ENCODE measurements at regions not wholly inside any gene's neighbourhood (a gene's known extent, or its start where the extent isn't known, plus 50 kb on each side); places are given as distances from the start of the nearest gene placed in this dataset.
"Not testable (repeated sequence)": the region's sequence is repeated elsewhere in the genome, so short reads cannot be mapped to it uniquely, and the experiment has no call there.

GRCh38 chrX:117610049-117610448 is 506.6 kb downstream of the KLHL13 start:
- Histone ChIP-seq H3K9me2 (replicated peaks; ENCODE audit: insufficient read depth, low read length) (no peaks in the 10 kb centered on the region), H3K4me2 (ENCODE audit: low read depth, low read length) (no peak overlapping the region), H3K9me3 (replicated peaks; ENCODE audit: insufficient read depth, low read length) (no peaks in the 10 kb centered on the region), H3K79me2 (ENCODE audit: low read length) (no peaks in the 10 kb centered on the region), H4K20me1 (ENCODE audit: insufficient read depth, low read length) (no peaks in the 10 kb centered on the region), H3F3A (ENCODE audit: insufficient read depth, low read length) (no peaks in the 10 kb centered on the region), H3K4me1 (ENCODE audit: low read length) (no peaks in the 10 kb centered on the region), H3K36me3 (replicated peaks; ENCODE audit: insufficient read depth, low read length) (no peaks in the 10 kb centered on the region), H3K9ac (ENCODE audit: low read length) (no peak overlapping the region), H3K27ac (ENCODE audit: low read length) (no peak overlapping the region), H3K4me3 (ENCODE audit: low read length) (no peak overlapping the region), H3K27me3 (replicated peaks; ENCODE audit: insufficient read depth, low read length) (no peaks in the 10 kb centered on the region), H2AFZ (ENCODE audit: low read length) (no peak overlapping the region)
- no peak for DNase-seq
- TF ChIP-seq EZH2 (optimal IDR thresholded peaks at IDR 0.05; ENCODE audit: low read depth, low read length) = no peak
- TF ChIP-seq EZH2phosphoT487 (IDR thresholded peaks at IDR 0.05; ENCODE audit: low read length) = no peak
- no peak for TF ChIP-seq CTCF (IDR thresholded peaks at IDR 0.05; ENCODE audit: low read length)

- H3K79me2 ChIP-seq (ENCODE audit: low read length) = no peaks in the 10 kb centered on the region
- H3K27ac ChIP-seq (ENCODE audit: low read length) = no peak overlapping the region
- H3K9me3 ChIP-seq (replicated peaks; ENCODE audit: insufficient read depth, low read length) = no peaks in the 10 kb centered on the region
- H3K27me3 ChIP-seq (replicated peaks; ENCODE audit: insufficient read depth, low read length) = no peaks in the 10 kb centered on the region
- H3K4me3 ChIP-seq (ENCODE audit: low read length) = no peak overlapping the region
- H3K4me1 ChIP-seq (ENCODE audit: low read length) = no peaks in the 10 kb centered on the region
- no peak overlapping the region for H3K4me2 ChIP-seq (ENCODE audit: low read depth, low read length)
- H4K20me1 ChIP-seq (ENCODE audit: insufficient read depth, low read length) = no peaks in the 10 kb centered on the region
- TF ChIP-seq EZH2 (optimal IDR thresholded peaks at IDR 0.05; ENCODE audit: low read depth, low read length) = no peak
- no peak for TF ChIP-seq EZH2phosphoT487 (IDR thresholded peaks at IDR 0.05; ENCODE audit: low read length)
- no peak for TF ChIP-seq CTCF (IDR thresholded peaks at IDR 0.05; ENCODE audit: low read length)
- H3F3A ChIP-seq (ENCODE audit: insufficient read depth, low read length) = no peaks in the 10 kb centered on the region
- H2AFZ ChIP-seq (ENCODE audit: low read length) = no peak overlapping the region
- no peak overlapping the region for H3K9ac ChIP-seq (ENCODE audit: low read length)
- H3K36me3 ChIP-seq (replicated peaks; ENCODE audit: insufficient read depth, low read length) = no peaks in the 10 kb centered on the region
- no peak for DNase-seq
- H3K9me2 ChIP-seq (replicated peaks; ENCODE audit: insufficient read depth, low read length) = no peaks in the 10 kb centered on the region
Observed at GRCh38 chrX:117607561-117607960, 509.0 kb downstream of the KLHL13 start.

GRCh38 chrX:117606101-117606500 is 510.5 kb downstream of the KLHL13 start:
- not testable (repeated sequence) for H3K79me2 ChIP-seq (ENCODE audit: low read length); H2AFZ ChIP-seq (ENCODE audit: low read length); H3K4me3 ChIP-seq (ENCODE audit: low read length); H3K4me1 ChIP-seq (ENCODE audit: low read length); H3K36me3 ChIP-seq (replicated peaks; ENCODE audit: insufficient read depth, low read length); H3K9me3 ChIP-seq (replicated peaks; ENCODE audit: insufficient read depth, low read length); H3K27me3 ChIP-seq (replicated peaks; ENCODE audit: insufficient read depth, low read length); DNase-seq; H3K4me2 ChIP-seq (ENCODE audit: low read depth, low read length); H3K27ac ChIP-seq (ENCODE audit: low read length); H3K9ac ChIP-seq (ENCODE audit: low read length); H4K20me1 ChIP-seq (ENCODE audit: insufficient read depth, low read length); H3K9me2 ChIP-seq (replicated peaks; ENCODE audit: insufficient read depth, low read length); H3F3A ChIP-seq (ENCODE audit: insufficient read depth, low read length)

GRCh38 chrX:117570160-117570559 is 546.5 kb downstream of the KLHL13 start:
- Histone ChIP-seq H3K79me2 (ENCODE audit: low read length) (no peaks in the 10 kb centered on the region), H3K9ac (ENCODE audit: low read length) (no peak overlapping the region), H3F3A (ENCODE audit: insufficient read depth, low read length) (no peaks in the 10 kb centered on the region), H3K27me3 (replicated peaks; ENCODE audit: insufficient read depth, low read length) (no peaks in the 10 kb centered on the region), H4K20me1 (ENCODE audit: insufficient read depth, low read length) (no peaks in the 10 kb centered on the region), H3K4me3 (ENCODE audit: low read length) (no peak overlapping the region), H3K9me2 (replicated peaks; ENCODE audit: insufficient read depth, low read length) (no peaks in the 10 kb centered on the region), H3K27ac (ENCODE audit: low read length) (no peak overlapping the region), H2AFZ (ENCODE audit: low read length) (no peak overlapping the region), H3K9me3 (replicated peaks; ENCODE audit: insufficient read depth, low read length) (no peaks in the 10 kb centered on the region), H3K36me3 (replicated peaks; ENCODE audit: insufficient read depth, low read length) (no peaks in the 10 kb centered on the region), H3K4me1 (ENCODE audit: low read length) (no peaks in the 10 kb centered on the region), H3K4me2 (ENCODE audit: low read depth, low read length) (no peak overlapping the region)
- TF ChIP-seq CTCF (IDR thresholded peaks at IDR 0.05; ENCODE audit: low read length) (no peak), EZH2phosphoT487 (IDR thresholded peaks at IDR 0.05; ENCODE audit: low read length) (no peak)
- no peak for DNase-seq
